ENCODE measurements at regions not wholly inside any gene's neighbourhood (a gene's known extent, or its start where the extent isn't known, plus 50 kb on each side); places are given as distances from the start of the nearest gene placed in this dataset.
"Not testable (repeated sequence)": the region's sequence is repeated elsewhere in the genome, so short reads cannot be mapped to it uniquely, and the experiment has no call there.

DNA sequence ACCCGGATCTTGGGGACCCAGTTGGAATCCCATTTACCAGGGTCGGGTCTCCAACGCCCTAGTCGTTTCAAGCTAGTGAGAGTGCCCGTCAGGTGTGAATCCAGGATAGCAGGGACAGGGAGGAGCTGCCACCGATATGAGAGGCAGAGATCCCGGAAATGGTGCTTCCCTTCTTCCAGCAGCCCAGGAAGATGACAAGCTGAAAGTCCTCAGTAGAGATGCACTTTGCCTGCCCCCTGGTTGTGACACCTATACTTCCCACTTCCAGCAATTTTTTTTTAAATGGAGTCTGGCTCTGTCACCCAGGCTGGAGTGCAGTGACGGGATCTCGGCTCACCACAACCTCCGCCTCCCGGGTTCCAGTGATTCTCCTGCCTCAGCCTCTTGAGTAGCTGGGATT lies 503.0 kb downstream of the NTRK3 start:
- intact Hi-C loops (cut with DNase I): no loop called here
- no peak for DNase-seq

DNA sequence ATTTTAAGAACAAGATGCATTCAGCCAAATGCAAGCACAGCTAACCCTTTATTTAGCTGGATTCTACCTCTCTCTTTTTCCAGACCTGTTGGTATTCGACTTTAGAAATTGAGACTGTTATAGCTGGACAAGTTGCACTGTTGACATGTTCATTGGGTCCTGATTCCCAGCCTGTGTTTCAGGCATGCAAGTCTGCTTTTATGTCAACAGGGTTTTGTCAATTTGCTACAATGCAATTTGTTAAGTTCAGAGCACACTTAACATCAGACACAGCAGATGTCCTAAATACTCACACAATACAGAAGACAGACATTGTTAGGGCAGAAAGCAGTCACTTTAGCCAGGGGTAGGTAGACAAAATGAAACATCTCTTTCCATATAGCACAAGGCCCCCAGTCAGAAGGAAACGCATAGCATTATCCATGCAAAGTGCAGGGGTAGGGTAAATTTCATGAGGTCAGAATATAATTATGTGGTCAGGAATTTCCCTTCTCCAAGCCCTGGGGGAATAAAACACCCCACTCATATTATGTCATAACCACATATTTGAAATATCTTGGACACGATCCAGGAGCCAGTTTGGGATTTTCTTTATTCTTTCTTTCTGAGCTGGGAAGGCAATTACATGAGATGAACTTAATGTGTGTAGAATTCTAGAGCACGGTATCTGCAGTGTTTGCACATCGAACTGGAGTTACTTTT lies 504.1 kb downstream of the NTRK3 start:
- no peak for DNase-seq
- intact Hi-C loops (cut with DNase I): no loop called here

DNA sequence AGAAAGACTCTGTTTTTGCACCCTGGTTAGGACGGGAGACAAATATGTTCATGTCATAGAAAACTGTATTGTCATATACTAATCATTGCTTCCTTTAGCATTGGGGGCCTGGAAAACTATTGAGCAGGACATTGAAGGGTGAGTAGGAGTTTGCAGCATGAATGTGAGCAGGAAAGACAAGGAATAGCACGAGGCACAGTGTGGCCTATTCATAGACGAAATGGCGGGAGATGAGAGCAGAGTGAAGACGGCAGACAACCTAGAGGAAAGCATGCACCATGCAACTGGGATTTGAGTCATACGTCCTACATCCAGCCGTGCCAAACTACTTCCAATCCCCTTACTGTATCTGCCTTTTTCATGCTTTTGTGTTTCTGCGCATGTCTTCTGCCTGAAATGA lies 508.1 kb downstream of the NTRK3 start:
- no peak for DNase-seq
- intact Hi-C loops (cut with DNase I): no loop called here

GRCh38 chr15:87747087-87747486 lies 509.5 kb downstream of the NTRK3 start:
- DNase-seq: no peak
- intact Hi-C loops (cut with DNase I): no loop called here

GRCh38 chr15:87746333-87746732 lies 510.2 kb downstream of the NTRK3 start:
- DNase-seq: no peak
- intact Hi-C loops (cut with DNase I): no loop called here

DNA sequence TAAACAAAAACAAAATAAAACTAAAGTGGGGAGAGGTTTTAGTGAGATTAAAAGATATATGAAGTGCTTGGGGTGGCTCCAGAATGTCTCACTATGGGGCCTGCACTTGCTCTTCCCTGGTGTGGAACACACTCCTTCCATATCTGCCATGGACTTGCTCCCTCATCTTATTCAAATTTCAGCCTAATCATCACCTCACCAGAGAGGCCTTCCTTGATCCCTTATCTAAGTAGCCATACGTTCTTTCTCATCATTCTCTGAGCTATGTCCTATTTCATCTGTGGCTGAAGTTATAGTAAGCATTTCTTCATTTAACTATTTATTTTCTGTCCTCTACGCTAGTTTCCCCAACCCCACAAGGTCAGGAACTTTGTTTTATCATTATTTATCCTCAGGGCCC lies 511.7 kb downstream of the NTRK3 start:
- intact Hi-C loops (cut with DNase I): no loop called here
- no peak for DNase-seq

DNA sequence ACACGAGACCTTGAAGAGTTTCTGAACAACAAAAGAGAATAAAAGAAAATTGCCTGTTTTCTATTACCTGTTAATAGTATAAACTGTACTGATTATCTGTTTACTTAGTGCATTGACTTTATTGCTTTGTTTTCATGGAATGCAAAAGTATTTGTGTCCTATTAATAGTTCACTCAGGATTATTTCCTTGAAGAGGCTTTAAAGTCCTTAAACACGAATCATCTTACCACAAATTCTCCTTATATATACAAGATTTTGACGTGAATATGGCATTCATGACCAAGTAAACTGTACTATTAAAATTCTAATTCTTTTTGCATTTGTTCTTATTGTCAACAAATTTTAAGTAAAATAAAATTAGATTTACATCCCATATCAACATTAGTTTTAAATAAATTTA lies 513.0 kb downstream of the NTRK3 start:
- intact Hi-C loops (cut with DNase I): no loop called here
- DNase-seq: no peak

- intact Hi-C loops (cut with DNase I): no loop called here
- DNase-seq: no peak
Observed at GRCh38 chr15:87741350-87741749, 515.2 kb downstream of the NTRK3 start.

DNA sequence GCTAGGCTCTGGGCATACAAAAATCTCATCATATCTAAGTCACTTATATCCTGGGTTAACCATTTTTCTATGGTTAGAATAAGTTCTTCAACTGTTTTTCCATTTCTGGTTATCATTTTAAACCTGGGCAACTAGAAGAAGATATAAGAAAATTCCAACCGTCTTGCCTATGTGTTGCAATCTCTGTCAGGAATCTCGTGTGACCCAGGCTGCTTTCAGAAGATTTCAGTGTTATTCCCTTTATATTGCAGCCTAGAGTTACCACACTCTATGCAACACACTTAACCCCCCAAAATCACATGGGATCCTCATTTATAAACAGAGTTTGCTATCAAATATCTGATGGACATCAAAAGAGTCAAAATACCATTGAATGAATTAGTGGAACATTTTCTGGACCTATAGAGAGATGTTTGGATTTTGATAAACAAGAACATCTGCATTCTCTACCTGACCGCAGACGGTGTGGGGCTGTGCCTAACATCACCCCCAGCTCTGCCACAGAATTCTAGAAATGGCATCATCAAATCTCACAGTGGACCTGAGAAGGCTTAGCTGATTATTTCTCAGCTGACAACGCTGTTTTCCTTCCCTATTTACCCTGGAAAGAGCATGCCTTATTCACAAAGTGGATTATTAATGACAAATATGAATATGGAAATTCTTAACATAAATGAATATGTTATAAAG lies 515.7 kb downstream of the NTRK3 start:
- intact Hi-C loops (cut with DNase I): no loop called here
- no peak for DNase-seq

DNA sequence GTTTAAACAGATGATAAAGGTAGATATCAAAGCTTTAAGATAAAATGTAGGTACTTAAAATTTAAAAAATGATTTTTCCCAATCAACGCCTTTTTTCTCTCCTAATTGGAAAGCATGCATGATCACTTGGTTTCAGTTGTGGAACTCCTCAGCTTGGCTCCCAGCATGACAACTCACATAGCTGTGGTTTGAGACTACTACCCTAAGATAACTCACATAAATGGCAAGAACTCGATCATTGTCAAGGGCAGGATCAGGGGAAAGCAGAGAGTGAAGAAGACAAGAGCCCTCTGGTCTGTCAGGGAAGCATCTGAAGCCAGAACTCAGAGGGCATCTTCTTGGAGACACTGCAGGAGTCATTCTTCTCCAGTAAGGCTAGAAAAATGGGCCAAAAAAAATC lies 516.7 kb downstream of the NTRK3 start:
- intact Hi-C loops (cut with DNase I): no loop called here

GRCh38 chr15:87739081-87739480 lies 517.5 kb downstream of the NTRK3 start:
- DNase-seq: no peak

More for the DNA sequence above, 516.7 kb downstream of the NTRK3 start:
- DNase-seq: no peak

GRCh38 chr15:87737460-87737859 lies 519.1 kb downstream of the NTRK3 start:
- intact Hi-C loops (cut with DNase I): not testable (repeated sequence)

More at GRCh38 chr15:87739081-87739480, 517.5 kb downstream of the NTRK3 start:
- intact Hi-C loops (cut with DNase I): no loop called here

GRCh38 chr15:87736891-87737389 lies 519.6 kb downstream of the NTRK3 start:
- DNase-seq: no peak
- intact Hi-C loops (cut with DNase I): no loop called here

More at GRCh38 chr15:87737460-87737859, 519.1 kb downstream of the NTRK3 start:
- DNase-seq: not testable (repeated sequence)

DNA sequence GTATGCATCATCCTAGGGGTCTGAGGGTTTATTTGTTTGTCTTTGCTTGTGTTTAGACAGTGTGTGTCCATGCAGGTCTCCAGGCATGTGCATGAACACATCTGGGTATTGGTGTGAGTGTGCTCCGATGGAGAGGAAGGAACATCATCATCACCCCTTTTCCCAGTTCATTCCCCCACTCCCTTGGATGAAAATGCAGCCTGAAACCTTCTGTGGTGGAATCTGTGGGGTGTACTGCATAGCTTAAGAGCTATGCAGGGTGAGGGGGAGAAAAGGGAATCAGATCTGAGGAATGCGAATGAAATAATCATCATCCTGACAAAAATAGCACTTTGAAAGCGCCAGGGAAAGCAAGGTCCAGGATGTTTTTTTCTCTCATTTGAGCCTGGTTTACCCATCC lies 520.1 kb downstream of the NTRK3 start:
- no peak for DNase-seq
- intact Hi-C loops (cut with DNase I): no loop called here

- intact Hi-C loops (cut with DNase I): no loop called here
- no peak for DNase-seq
Observed at GRCh38 chr15:87735522-87735921, 521.0 kb downstream of the NTRK3 start.

DNA sequence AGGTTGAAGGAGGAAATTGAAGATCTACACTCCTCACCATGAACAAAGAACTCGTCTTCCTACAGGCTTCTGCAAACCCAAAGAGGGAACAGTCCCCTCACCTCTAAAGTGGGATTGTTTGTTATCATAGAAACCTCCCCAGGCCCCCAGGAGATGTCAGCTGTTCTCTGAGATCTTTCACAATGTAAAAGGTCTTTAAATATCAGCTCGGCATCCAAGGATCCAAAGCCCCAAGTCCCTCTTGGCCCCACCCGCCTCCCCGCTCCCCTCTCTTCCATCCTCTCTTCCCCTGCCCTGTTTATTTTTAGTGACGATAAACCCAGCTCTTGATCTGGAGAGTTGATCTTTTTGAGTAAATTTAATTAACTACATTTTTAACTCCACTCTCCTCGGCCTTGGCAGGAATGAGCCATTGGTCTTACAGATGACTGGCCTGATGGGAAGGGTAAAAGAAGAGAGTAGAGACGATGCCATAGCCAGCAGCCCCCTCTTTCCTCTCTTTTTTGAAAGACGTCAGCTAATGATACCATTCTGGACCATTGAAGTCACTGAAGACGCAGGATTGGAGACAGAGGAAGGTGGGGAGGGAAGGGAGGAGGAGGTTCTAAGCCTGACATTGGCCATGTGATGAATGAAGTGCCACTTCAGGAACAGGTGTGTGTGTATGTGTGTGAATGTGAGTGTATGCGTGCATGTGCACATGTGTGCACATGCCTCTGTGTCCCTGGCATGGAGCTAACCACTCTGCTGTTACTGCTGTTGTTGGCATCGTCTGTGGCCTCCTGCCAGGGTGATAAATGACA lies 521.8 kb downstream of the NTRK3 start:
- intact Hi-C loops (cut with DNase I): no loop called here
- no peak for DNase-seq

DNA sequence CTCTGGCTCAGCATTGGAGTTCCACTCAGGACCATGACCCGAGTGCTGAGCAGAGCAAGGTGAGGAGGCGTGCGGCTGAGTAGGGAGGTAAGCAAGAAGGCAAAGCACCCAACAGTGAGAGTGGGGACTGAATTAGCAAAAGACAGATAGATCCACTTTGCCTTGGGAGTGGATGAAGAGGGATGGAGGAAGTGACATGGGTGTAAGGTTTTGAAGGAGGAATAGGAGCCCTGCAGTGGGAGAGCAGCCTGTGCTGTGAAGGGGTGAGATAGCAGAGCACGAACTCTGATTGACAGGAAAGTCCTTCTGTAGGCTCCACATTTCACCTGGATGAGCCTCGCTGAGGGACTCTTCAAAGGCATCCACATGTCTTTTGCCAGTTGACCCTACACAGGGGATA lies 522.6 kb downstream of the NTRK3 start:
- DNase-seq: no peak
- intact Hi-C loops (cut with DNase I): no loop called here

GRCh38 chr15:87733541-87733941 lies 523.0 kb downstream of the NTRK3 start:
- intact Hi-C loops (cut with DNase I): no loop called here
- DNase-seq: no peak

GRCh38 chr15:87732976-87733375 lies 523.6 kb downstream of the NTRK3 start:
- intact Hi-C loops (cut with DNase I): no loop called here
- no peak for DNase-seq

- DNase-seq: no peak
- intact Hi-C loops (cut with DNase I): no loop called here
Observed at GRCh38 chr15:87731630-87732029, 524.9 kb downstream of the NTRK3 start.

GRCh38 chr15:87730706-87731105 lies 525.8 kb downstream of the NTRK3 start:
- intact Hi-C loops (cut with DNase I): no loop called here
- no peak for DNase-seq
